ENCODE measurements at regions not wholly inside any gene's neighbourhood (a gene's known extent, or its start where the extent isn't known, plus 50 kb on each side); places are given as distances from the start of the nearest gene placed in this dataset.

- no peaks in the 10 kb centered on the region for H3K9me3 ChIP-seq (ENCODE audit: control insufficient read depth, insufficient read depth, low read length)
- intact Hi-C loops (cut with micrococcal nuclease): no loop called here
- no peaks in the 10 kb centered on the region for H3K4me1 Mint-ChIP-seq
- no peak overlapping the region for H3K4me3 Mint-ChIP-seq
- H3K27me3 Mint-ChIP-seq (ENCODE audit: low read depth in 2 of 2): no peaks in the 10 kb centered on the region
- H3K4me3 ChIP-seq (ENCODE audit: low read length): no peak overlapping the region
- WGBS (ENCODE audit: insufficient coverage): 78% methylated on average over 9 of the region's 9 CpGs
- H3K27me3 ChIP-seq (ENCODE audit: control insufficient read depth, insufficient read depth, low read length): no peaks in the 10 kb centered on the region
- no peak overlapping the region for H3K27ac Mint-ChIP-seq
- ATAC-seq (no peak), DNase-seq (no peak)
- no peaks in the 10 kb centered on the region for H3K4me1 ChIP-seq (ENCODE audit: control insufficient read depth, insufficient read depth, low read length)
- no peak for TF ChIP-seq CTCF (IDR thresholded peaks at IDR 0.05)
- no peaks in the 10 kb centered on the region for H3K36me3 ChIP-seq (ENCODE audit: control insufficient read depth, insufficient read depth, low read length)
- peaks cover 25% of the 10 kb centered on the region for H3K36me3 Mint-ChIP-seq
- peaks cover 10 to 25% of the 10 kb centered on the region in 2 donors for H3K9me3 Mint-ChIP-seq
- no peak overlapping the region for H3K27ac ChIP-seq (ENCODE audit: low read length)
Observed at GRCh38 chr2:167451496-167452289, 563.4 kb downstream of the XIRP2 start.

DNA sequence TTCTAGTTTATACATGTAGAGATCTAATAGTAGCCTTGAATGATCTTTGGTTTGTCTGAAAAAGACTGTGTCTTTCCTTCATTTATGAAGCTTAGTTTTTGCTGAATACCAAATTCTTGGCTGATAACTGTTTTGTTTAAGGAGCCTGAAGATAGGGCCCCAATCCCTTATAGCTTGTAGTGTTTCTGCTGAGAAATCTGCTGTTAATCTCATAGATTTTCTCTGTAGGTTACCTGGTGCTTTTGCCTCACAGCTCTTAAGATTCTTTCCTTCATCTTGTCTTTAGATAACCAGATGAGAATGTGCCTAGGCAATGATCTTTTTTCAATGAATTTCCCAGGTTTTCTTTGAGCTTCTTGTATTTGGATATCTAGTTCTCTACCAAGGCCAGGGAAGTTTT lies 562.1 kb downstream of the XIRP2 start:
- Mint-ChIP-seq H3K9me3 (peaks cover 12 to 26% of the 10 kb centered on the region in 2 donors), H3K27ac (no peak overlapping the region), H3K4me3 (no peak overlapping the region), H3K36me3 (peaks cover 25% of the 10 kb centered on the region), H3K4me1 (no peaks in the 10 kb centered on the region), H3K27me3 (ENCODE audit: low read depth in 2 of 2) (no peaks in the 10 kb centered on the region)
- ATAC-seq (no peak), DNase-seq (no peak)
- Histone ChIP-seq H3K4me3 (ENCODE audit: low read length) (no peak overlapping the region), H3K9me3 (ENCODE audit: control insufficient read depth, insufficient read depth, low read length) (no peaks in the 10 kb centered on the region), H3K27me3 (ENCODE audit: control insufficient read depth, insufficient read depth, low read length) (no peaks in the 10 kb centered on the region), H3K36me3 (ENCODE audit: control insufficient read depth, insufficient read depth, low read length) (no peaks in the 10 kb centered on the region), H3K4me1 (ENCODE audit: control insufficient read depth, insufficient read depth, low read length) (no peaks in the 10 kb centered on the region), H3K27ac (ENCODE audit: low read length) (no peak overlapping the region)
- TF ChIP-seq CTCF (IDR thresholded peaks at IDR 0.05): no peak
- intact Hi-C loops (cut with micrococcal nuclease): no loop called here

GRCh38 chr2:167440382-167440781 lies 552.1 kb downstream of the XIRP2 start:
- Histone ChIP-seq H3K9me3 (ENCODE audit: control insufficient read depth, insufficient read depth, low read length) (no peaks in the 10 kb centered on the region), H3K4me1 (ENCODE audit: control insufficient read depth, insufficient read depth, low read length) (no peaks in the 10 kb centered on the region), H3K27ac (ENCODE audit: low read length) (no peak overlapping the region), H3K36me3 (ENCODE audit: control insufficient read depth, insufficient read depth, low read length) (no peaks in the 10 kb centered on the region), H3K4me3 (ENCODE audit: low read length) (no peak overlapping the region), H3K27me3 (ENCODE audit: control insufficient read depth, insufficient read depth, low read length) (no peaks in the 10 kb centered on the region)
- DNase-seq (no peak), ATAC-seq (no peak)
- Mint-ChIP-seq H3K4me3 (no peak overlapping the region), H3K36me3 (no peaks in the 10 kb centered on the region), H3K4me1 (no peaks in the 10 kb centered on the region), H3K9me3 (peaks cover 10 to 11% of the 10 kb centered on the region in 2 donors), H3K27me3 (ENCODE audit: low read depth in 2 of 2) (no peaks in the 10 kb centered on the region), H3K27ac (no peak overlapping the region)
- intact Hi-C loops (cut with micrococcal nuclease): no loop called here
- TF ChIP-seq CTCF (IDR thresholded peaks at IDR 0.05): no peak

GRCh38 chr2:167438206-167438605 lies 549.9 kb downstream of the XIRP2 start:
- H3K27me3 ChIP-seq (ENCODE audit: control insufficient read depth, insufficient read depth, low read length): no peaks in the 10 kb centered on the region
- H3K9me3 ChIP-seq (ENCODE audit: control insufficient read depth, insufficient read depth, low read length): no peaks in the 10 kb centered on the region
- no peaks in the 10 kb centered on the region for H3K36me3 Mint-ChIP-seq
- no peaks in the 10 kb centered on the region for H3K4me1 ChIP-seq (ENCODE audit: control insufficient read depth, insufficient read depth, low read length)
- DNase-seq (no peak), ATAC-seq (no peak)
- no peak overlapping the region for H3K4me3 Mint-ChIP-seq
- H3K9me3 Mint-ChIP-seq: peaks cover 4 to 7% of the 10 kb centered on the region in 2 donors
- H3K4me1 Mint-ChIP-seq: no peaks in the 10 kb centered on the region
- H3K27ac Mint-ChIP-seq: no peak overlapping the region
- intact Hi-C loops (cut with micrococcal nuclease): no loop called here
- H3K27ac ChIP-seq (ENCODE audit: low read length): no peak overlapping the region
- no peak overlapping the region for H3K4me3 ChIP-seq (ENCODE audit: low read length)
- H3K36me3 ChIP-seq (ENCODE audit: control insufficient read depth, insufficient read depth, low read length): no peaks in the 10 kb centered on the region
- no peaks in the 10 kb centered on the region for H3K27me3 Mint-ChIP-seq (ENCODE audit: low read depth in 2 of 2)
- WGBS (ENCODE audit: insufficient coverage): 79% methylated on average over 2 of the region's 2 CpGs
- no peak for TF ChIP-seq CTCF (IDR thresholded peaks at IDR 0.05)
